ENCODE measurements at regions not wholly inside any gene's neighbourhood (a gene's known extent, or its start where the extent isn't known, plus 50 kb on each side); places are given as distances from the start of the nearest gene placed in this dataset.

- no peak for TF ChIP-seq ZNF274 (IDR thresholded peaks at IDR 0.05; ENCODE audit: insufficient read depth, insufficient read length)
- TF ChIP-seq EZH2 (IDR thresholded peaks at IDR 0.05; ENCODE audit: borderline replicate concordance, control insufficient read depth, low read depth, low read length), result no peak
- no peak for TF ChIP-seq CTCF (IDR thresholded peaks at IDR 0.05 in 2 of 3, conservative IDR thresholded peaks at IDR 0.05 in 1 of 3; ENCODE audit: control insufficient read depth in 2 of 3, extremely low read depth in 1 of 3, insufficient read depth in 1 of 3, low read depth in 3 of 3, low read length in 3 of 3)
- no peak for TF ChIP-seq GABPA (IDR thresholded peaks at IDR 0.05; ENCODE audit: low read depth)
- no peak for TF ChIP-seq SMARCA5 (IDR thresholded peaks at IDR 0.05)
- no peak for TF ChIP-seq MYB (IDR thresholded peaks at IDR 0.05; ENCODE audit: borderline replicate concordance, low read depth, low read length)
Measured at GRCh38 chr15:93848490-93848889, 382.9 kb upstream of the MCTP2 start.

Measured in GM12878 (cell line).